DMS53 treated with DMSO at 0.1 percent for 48 hours (cell line): ENCODE measurements at regions not wholly inside any gene's neighbourhood (a gene's known extent, or its start where the extent isn't known, plus 50 kb on each side); places are given as distances from the start of the nearest gene placed in this dataset.
"Not testable (repeated sequence)": the region's sequence is repeated elsewhere in the genome, so short reads cannot be mapped to it uniquely, and the experiment has no call there.

Experiments
- DNase-seq: peaks from one replicate; lab custom pipeline; 2025; ENCODE audit not compliant: unreplicated experiment; lab: John Stamatoyannopoulos, UW

DNA sequence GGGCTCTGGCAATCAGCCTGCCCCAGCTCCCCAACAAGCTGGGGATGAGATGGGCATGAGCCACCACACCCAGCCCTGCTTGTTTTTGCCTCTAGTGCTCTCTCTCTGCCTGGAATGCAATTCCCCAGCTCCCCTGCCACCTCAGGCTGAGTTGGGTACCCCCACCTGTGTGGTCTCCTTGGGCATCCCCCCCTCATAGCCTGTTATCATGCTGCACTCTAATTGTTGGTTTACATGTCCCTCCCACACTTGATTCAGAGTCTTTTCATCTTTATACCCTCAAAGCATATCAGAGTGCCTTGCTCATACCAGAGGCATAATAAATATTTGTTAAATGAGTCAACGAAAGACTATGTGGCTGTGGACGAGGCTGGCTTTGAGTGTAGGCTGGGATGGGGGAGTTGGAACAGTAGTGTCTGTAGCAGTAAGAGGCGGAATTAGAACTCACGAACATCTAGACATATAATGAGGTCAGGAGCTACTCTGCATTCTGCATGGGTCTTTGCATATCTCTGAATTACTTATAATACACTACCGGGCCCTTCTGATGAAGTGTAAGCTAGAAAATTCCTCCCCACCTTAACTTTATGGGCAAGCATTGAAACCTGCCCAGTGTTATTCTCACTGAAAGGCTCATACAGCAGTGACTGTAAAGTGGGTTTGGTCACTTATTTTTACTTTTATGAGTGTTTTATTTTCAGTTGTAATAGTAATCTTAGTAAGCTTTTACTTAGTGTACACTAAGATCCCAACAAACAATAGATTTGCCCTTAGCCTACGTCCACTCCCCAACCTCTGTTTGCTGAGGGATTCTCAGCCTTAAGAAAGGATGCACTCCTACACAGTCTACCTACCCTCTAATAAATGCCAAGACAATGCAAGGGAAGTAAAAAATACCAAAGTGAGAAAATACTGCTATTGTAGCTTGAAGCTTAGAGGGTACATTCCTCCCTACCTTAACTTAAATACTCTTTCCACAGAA, 58.7 kb downstream of the EDN1 start:
- DNase-seq: peak; percentile 85

DNA sequence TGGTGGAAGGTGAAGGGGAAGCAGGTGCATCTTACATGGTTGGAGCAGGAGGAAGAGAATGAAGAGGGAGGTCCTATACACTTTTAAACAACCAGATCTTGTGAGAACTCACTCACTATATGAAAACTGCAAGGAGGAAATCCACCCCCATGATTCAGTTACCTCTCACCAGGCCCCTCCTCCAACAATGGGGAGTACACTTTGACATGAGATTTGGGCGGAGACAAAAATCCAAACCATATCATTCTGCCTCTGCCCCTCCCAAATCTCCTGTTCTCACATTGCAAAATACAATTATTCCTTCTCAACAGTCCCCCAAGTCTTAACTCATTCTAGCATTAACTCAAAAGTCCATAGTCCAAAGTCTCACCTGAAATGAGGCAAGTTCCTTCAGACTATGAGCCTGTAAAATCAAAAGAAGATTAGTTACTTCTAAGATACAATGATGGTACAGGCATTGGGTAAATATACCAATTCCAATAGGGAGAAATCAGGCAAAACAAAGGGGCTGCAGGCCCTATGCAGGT, 60.5 kb downstream of the EDN1 start:
- DNase-seq: no peak

DNA sequence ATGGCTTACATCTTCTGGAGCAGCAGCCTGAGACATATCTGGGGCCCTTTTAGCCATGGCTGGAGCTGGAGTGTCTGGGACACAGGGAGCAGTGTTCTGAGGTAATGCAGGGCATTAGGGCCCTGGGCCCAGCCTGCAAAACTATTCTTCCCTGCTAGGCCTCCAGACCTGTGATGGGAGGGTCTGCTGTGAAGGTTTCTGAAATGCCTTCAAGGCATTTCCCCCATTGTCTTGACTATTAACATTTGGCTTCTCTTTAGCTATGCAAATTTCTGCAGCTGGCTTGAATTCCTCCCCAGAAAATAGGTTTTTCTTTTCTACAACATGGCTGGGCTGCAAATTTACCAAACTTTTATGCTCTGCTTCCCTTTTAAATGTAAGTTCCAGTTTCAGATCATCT, 61.5 kb downstream of the EDN1 start:
- DNase-seq: no peak

DNA sequence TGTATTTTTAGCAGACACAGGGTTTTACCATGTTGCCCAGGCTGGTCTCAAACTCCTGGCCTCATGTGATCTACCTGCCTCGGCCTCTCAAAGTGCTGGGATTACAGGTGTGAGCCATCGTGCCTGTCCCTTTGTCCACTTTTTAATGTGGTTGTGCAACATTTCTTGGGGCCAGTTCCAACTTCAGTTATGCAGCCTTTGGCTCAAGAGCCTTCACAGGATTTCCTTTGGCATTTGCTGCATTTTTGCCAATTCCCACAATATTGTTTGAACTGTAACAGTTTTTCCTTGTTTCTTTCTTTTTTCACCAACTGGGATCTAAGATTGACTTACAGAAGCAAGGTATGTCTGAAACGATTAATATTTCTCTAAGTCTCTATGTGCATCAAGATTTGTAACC, 63.6 kb downstream of the EDN1 start:
- DNase-seq: no peak

DNA sequence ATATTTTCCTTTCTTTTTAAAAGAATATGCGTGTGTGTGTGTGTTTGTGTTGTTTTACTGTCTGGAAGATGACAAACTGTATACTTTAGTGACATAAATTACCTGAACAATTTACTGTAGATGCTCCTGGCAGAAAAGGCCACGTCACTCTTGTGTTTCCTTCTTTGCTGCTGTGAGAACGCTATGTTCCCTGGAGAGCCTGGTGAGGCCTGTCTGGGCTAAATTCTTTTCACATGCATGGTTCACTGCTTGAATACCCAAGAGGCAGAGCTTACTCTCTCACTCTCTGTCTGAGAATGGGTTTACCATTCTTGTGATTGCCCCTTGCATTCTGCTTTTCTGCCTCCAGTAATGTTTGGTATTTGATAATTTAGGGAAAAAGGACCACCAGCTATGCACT, 64.3 kb downstream of the EDN1 start:
- DNase-seq: no peak

DNA sequence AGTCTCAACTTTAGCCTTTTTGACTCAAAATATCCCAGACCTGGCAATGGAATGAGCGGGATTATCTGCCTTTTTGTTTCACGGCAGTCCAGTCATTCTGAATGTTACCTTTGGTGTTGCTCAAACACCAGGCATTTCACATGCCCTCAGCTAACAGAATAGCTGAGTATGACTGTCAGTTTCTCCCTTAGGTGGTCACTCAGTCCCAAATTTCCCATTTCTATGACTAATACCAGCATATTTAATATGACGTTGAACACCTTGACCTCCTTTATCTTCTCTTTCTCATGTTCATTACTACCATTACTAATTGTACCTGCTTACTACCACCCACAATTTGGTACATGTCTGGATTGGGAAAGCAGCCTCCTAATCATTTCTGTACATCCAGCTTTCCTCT, 65.2 kb downstream of the EDN1 start:
- no peak for DNase-seq

DNA sequence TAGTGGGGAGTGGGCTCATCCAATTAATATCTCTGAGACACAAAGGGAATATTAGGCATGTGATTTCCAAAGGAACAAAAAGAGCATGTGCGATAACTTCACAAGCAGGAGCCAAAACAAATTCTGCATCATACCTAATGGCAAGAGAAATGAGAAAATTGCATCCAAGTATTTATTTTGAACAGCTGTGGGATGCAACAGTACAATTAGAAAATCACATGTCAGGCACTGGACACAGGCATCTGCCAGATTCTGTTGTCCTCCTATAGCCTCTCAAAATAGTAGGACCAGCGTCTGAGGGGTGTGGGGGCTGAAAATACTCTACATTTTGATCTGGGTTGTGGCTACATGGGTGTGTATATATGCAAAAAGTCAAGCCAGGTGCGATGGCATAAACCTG, 66.3 kb downstream of the EDN1 start:
- no peak for DNase-seq

DNA sequence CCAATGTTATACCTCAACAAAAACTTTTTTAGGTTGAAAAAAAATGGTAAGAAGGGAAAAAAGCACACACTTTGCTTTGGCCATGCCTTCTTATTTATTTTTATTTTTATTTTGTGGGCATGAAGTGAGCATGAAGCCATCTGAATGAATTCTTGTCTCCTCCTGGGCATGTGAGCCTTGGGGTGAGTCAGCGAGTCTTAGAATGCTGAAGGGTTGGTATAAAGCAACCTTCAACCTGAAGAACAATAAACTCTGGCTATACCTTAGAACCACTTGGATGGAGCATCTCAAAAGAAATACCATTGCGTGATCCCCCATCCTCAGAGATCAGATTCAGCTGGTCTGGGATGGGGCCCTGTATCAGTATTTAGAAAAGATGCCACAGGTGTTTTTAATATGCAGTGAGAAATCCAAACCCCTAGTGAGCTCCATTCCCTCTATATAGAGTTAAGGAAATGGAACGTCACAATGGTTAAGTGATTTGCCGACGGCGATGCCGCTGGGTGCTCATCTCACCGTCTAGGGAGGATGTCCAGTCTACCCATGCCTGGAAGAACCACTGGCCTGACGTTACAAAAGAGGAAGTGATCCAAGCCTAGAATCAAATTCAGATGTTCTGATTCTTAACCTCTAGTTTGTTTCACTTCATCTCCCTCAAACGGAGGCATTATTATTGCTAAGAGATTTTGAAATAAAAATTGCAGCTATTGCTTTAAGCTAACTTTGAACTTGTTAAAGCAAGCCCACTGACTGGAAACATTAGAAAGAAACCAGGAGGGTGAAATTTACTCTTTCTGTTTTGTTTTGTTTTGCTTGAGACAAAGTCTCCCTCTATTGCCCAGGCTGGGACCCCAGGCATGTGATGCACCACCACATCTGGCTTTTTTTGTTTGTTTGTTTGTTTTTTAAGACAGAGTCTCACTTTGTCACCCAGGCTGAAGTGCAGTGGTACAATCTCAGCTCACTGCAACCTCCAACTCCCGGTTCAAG, 67.1 kb downstream of the EDN1 start:
- no peak for DNase-seq

DNA sequence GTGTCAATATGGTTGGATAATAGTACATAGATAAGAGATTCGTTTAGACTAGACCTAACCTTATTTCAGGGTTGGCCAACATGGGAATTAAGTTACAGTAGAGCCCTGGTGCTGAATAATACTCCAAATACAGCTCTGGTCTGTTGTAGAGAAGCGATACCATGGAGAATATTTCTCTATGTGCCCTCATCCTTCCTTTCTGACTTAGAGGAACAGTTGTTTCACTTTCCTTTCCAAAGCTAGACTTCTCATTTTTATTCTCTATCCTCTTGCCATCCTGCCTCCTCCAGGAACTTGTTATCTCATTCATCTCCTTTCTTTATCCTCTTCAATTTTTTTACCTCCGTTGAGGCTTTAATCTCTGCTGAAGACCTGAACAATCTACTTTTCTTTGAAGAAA, 68.9 kb downstream of the EDN1 start:
- no peak for DNase-seq

DNA sequence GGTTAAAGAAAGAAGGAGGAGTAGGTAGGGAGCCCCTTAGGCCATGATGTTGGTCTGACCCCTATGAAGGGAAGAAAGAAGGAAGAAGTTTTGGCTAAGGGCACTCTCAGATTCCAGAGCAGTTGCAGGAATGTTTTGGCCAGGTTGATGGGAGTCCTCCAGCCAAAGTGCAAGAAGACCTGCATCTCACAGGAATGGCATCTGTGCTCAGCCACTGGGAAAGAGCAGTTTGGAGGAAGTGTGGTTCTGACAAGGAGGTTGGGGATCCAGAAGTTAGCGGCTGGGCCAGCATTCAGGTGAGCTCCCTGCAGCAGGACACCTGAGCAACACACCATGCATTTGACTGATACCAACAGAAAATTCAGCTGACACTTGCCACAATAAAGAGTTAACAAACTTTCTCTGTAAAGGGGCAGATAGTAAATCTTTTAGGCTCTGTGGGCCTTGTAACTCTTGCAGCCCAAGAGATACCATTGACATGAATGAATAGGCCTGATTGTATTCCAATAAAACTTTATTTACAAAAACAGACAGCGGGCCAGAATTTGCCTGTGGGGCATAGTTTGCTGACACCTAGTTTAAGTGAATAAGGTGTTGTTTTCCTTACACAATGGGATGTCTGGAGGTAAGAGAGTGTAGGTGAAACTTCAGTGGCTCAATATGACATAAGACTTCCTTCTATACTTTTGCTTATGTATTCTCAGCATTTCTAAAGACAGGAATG, 71.0 kb downstream of the EDN1 start:
- DNase-seq: no peak

DNA sequence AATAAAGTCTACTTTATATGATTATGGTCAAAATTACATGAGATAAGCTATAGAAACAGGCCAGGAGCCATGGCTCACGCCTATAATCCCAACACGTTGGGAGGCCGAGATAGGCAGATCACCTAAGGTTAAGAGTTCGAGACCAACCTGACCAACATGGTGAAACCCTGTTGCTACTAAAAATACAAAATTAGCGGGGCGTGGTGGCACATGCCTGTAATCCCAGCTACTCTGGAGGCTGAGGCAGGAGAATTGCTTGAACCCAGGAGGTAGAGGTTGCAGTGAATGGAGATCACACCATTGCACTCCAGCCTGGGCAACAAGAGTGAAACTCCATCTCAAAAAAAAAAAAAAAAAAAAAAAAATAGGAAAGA, 73.1 kb downstream of the EDN1 start:
- DNase-seq: not testable (repeated sequence)

DNA sequence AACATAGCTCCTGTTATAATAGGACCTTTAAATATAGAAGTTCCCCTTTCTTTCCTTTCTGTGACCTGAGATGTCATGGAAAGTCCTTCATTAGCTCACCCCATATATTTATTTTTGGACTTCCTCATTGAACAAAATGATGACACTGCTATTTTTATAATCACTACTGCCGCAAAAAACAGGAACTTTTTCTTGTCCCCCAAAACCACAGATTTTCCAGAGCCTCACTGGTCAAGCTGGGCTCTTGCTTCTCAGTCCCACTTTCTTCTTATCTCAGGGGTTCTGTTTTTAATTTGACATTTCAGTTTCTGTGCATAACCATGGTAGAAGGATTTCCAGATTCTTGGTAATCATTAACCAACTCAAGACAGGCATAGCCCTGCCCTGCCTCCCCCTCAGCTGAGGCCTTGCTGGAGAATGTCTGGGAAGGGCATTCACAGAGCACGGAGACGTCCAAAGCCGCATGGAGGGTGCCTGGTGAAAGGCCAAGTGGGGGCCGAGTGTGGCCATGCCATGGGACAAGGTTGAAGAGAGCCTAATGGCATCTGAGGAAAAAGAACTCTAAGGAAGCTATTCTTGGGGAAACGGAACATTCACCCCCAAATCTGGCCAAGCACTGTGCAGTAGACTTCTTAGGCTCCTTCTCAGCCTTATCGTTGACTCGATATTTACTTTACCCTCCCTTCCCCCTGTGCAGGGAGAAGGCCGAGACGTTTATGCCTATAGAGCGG, 73.7 kb downstream of the EDN1 start:
- DNase-seq: peak; percentile 78

DNA sequence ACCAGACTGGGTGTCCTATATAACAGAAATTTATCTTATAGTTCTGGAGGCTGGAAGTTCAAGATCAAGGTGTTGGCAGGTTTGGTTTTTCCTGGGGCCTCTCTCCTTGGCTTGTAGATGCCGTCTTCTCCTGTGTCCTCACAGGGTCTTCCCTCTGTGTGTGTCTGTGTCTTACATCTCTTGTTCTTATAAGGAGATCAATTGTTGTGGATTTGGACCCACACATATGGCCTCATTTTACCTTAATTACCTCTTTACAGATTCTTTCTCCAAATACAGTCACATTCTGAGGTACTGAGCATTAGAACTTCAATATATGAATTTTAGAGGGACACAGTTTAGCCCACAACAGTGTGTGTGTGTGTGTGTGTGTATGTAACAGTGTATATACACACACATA, 74.5 kb downstream of the EDN1 start:
- no peak for DNase-seq

DNA sequence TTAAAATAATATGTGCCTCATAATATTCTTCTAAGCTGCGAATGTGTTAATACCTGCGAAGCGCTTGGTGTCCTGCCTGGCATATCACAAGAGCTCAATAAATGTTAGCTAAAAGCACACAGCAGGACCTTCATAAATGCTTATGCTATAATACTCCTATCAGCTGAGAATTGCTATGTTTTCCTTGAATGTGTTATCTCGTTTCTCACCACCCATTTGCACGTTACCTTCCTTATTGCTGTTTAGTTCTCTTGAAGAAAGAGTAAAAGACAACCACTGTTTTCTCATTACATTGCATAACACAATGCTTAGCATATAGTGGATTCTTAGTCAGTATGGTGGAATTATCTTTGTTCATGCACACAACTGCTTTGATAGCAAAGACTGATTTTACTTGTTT, 76.6 kb downstream of the EDN1 start:
- DNase-seq: no peak

DNA sequence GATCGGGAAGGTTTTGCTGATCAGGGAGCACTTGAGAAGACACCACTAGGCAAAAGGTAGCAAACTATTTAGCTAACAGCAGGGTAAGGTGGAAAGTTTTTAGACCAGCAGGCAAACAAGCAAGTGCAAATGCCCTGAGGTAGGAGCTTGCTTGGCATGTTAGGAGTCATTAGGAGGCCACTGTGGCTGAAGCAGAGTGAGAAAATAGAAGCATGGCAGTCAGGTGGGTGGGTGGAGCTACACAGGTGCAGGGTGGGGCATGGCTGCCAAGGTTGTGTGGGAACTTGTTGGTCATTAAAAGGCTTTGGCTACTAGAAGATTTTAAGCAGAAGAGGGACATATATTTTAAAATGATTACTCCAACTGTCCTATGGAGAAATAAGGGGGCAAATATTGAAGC, 77.3 kb downstream of the EDN1 start:
- DNase-seq: no peak

DNA sequence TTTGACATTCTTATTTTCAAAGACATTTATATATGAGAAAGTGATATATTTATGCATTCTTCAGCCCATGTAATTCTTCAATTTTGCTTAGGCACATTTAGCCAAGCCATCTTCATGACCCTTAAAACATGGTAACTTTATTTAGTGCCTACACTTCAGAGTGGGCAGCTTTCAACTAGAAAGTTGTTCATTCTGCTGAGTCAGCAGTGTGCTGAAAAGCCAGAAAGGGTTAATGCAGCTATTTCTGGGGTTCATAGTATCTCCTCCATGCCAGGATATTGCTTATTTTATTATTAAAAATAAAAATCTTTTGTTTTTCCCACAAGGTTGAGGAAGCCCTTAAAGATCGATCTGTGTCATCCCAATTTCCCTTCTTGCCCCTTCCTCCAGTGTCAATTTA, 79.2 kb downstream of the EDN1 start:
- DNase-seq: no peak

DNA sequence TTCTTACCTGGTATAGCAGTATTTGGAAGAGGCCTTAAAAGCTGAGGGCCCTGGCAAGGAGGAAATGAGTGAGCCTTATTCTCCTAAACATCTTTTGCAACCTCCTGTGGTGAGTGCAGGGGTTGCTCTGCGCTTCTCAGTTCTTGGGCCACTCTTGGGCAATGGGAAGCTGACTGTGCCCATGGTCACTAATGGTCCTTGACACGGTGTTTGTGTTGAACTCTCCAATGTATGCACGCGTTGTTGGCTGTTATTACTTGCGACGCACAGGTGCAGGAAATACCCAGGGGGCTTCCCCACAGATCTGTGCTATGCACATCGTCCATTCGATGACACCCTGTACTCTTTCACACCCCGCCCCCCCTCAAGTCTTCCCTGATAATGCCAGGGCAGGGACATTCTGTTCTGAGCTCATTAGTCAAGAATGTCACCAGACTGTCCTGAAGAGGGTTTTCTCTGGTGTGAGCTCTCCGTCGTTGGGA, 79.7 kb downstream of the EDN1 start:
- no peak for DNase-seq

DNA sequence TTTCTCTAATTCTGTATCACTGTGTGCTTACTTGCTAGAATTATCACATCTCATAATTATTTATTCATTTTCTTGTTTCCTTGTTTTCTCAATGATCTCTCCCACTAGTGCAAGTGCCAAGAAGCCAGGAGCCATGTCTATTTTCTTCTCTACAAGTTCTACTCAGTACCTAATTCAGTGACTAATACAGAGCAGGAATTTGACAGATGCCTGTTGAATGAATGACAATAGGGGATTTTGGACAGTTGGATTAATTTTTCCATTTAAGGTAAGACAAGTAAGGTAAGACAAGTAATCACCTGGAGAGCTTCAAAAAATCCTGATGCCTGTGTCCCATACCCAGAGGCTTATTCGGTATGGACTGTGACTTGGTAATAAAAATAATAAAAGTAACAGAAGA, 81.0 kb downstream of the EDN1 start:
- no peak for DNase-seq

DNA sequence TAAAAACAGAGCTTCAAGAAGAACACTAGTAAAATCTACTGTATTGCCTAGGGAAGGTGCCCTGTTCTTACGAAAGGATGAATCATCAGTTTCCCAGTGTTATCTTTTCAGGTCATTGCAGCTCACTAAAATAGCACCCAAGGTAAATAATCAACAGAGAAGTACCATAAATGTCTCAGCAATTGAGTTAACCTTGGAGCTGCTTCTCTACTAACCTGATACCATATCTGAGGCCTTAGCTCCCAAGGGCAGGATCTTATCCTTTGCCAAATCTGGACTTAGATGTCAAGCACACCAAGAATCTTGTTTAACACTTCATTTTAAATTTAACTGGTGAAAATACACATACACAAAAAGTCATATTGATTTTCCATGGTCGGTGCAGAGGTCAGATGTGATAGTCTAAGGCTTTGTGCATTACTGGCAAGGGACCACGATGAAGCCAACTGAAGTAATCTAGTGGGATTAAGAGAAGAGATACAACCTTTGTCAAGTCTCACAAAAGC, 81.5 kb downstream of the EDN1 start:
- peak; percentile 74 for DNase-seq

DNA sequence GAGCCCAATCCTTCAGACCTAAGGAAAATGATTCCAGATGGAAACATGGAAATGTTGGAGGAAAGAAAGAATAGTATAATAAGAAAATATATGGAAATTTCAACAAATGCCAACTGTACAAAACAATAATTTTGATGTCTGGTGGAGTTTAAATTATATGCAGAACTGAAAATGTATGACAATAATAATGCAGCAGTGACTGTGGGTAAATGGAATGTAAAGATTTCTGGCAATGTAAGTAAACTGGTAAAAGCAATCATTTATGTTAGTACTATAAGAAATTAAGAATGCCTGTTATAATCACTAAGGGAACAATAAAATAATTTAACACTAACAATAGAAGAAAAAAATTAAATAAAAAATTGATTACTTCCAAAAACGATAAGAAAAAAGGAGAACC, 89.0 kb downstream of the EDN1 start:
- no peak for DNase-seq
